HG03575 (cell line): ENCODE measurements at regions not wholly inside any gene's neighbourhood (a gene's known extent, or its start where the extent isn't known, plus 50 kb on each side); places are given as distances from the start of the nearest gene placed in this dataset.
"Not testable (repeated sequence)": the region's sequence is repeated elsewhere in the genome, so short reads cannot be mapped to it uniquely, and the experiment has no call there.

Experiments
- ATAC-seq: cut with Tn5 transposase; IDR thresholded peaks from one replicate; pipeline ENCODE4 v1.9.1; 2021; ENCODE audit not compliant: unreplicated experiment, insufficient number of reproducible peaks, low FRiP score; ENCODE audit errors: extremely low read depth

DNA sequence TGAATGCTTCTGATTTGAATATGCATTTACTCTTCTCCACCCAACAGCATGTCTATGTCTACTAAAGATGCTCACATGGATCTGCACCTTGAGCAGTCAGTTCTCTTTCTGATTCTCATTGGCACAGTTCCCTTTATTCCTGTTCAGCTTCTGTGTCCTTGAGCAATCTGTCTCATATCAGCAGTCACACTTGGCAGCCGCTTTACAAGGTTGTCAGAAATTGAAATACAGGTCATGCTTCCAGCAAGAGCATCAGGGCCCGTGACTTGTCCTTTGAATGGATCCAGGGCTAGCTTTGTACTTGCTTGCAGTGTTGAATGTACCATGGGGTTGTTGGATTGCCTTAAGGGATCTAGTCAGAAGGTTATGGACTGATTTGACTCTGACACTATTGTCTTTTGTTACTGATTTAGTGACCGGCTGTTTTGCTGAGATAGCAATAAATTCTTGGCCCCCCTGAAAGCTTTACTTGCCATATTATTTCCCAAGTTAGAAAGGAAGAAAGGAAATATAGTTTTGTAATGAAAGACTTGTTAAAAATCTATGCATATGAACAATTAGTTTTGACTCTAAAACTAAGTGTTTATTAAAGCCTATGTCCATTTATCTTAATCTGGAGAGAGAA, 273.4 kb upstream of the ISL1 start:
- no peak for ATAC-seq

DNA sequence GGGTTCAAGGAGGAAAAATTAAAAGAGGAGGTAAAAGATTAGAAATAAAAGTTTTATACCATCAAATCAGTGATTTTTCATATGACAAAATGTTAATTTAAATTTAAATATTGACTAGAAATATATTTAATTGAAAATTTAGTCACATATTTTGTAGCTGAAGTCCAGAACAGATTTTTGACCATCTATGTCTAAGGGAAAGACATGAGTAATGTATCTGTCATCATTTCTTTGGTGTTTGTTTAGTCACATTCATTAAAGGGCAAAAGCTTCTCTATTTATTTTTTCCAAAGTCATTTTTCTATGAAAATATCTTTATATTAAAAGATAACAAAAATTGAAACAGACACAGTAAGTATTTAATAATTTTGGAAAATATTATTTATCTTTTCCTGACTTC, 252.0 kb upstream of the ISL1 start:
- no peak for ATAC-seq

DNA sequence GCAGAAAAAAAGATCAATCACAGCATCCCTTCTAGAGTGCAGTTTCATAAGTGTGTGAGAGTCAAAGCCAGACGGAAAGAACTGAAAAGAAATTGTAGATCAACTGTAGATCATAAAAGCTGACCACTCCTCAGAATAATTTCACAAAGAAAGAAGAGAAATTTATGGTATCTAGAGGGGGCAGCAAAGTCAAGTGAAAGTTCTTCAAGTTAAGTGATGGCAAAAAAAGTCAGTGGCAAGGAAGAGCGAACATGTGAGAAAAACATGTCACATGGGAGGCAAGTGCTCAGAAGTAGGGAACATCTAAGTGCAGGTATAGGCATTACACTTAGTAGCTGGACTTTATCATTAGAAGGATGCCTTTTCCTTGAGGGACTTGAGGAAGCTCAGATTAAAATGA, 245.1 kb upstream of the ISL1 start:
- ATAC-seq = no peak

DNA sequence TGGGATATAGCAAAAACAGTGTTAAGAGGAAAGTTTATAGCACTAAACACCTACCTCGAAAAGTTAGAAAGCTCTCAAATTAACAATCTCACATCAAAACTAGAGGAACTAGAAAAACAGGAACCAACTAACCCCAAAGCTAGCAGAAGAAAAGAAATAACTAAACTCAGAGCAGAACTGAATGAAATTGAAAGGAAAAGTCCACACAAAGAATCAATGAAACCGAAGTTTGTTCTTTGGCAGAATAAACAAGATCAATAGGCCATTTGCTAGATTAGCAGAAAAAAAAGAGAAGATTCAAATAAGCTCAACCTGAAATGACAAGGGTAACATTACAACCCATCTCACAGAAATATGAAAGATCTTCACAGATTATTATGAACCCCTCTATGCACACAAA, 234.8 kb upstream of the ISL1 start:
- no peak for ATAC-seq

DNA sequence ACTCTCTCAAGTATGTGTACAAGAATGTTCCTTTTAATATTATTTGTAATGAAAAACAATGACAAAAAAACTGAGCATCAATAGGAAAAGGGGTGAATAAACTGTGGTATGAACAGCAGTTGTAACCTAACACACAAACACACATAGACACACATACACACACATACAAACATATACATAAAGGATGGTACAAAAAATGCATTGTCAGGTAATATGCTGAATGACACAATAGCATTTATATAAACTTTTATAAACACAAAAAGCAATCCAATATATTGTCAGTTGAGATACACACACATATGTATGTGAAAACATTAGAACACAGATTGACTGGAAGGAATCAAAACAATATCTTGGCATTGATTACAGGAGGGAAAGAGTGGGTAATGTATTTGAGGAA, 227.0 kb upstream of the ISL1 start:
- ATAC-seq = no peak

DNA sequence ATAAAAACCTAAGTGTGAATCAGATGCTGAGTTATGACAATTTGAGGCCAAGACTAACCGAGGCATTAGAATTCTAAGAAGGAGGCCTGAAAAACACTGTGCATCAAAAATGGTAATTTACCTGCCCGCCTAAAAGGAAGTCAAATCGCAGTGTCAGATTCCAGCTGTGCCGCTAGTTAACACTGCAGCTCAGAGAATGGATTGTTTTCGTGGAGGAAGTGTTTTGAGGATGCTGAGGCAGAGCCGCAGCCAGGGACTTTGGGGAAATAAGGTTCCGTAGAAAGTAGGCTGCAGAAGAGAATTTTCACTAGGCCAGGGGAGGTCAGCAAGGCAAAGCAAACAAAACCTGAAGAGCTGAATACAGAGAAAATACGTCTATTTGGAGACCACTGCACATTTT, 226.4 kb upstream of the ISL1 start:
- ATAC-seq = no peak

DNA sequence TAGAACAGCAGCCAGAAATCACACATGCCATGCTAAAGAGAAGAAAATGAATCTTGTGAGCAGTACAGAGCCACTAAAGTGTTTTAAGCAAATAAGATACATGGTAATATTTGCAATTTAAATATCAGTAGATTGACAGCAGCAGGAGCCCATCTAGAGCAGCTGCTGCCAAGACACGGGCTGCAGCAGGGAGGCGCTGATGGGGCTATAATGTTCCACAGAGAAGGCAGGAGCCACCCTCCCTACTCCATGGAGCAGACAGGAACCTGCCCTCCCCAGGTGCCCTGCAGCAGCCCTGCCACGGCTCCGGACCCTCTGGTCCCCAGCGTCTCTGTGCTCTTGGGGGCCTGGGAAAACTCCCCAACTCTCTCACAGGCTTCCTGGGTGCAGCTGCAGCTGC, 224.1 kb upstream of the ISL1 start:
- no peak for ATAC-seq

DNA sequence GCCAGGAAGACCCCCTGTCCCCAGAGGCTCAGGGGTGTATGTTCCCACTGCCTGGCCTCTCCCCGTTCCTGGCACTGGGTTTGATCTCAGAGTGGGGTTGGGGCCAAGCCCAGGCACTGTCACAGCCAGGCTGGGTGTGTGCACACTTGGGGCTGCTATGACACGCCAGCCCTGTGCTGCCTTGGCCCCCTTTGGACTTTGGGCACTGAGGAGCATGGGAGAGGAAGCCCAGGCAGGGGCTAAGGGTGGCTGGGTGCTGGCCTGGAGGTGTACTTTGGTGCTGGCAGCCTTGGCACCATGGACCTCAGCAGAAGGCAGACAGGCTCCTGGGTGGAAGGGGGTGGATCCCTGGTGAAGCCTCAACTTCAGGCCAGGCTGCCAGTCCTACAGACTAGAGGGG, 223.6 kb upstream of the ISL1 start:
- ATAC-seq = no peak

DNA sequence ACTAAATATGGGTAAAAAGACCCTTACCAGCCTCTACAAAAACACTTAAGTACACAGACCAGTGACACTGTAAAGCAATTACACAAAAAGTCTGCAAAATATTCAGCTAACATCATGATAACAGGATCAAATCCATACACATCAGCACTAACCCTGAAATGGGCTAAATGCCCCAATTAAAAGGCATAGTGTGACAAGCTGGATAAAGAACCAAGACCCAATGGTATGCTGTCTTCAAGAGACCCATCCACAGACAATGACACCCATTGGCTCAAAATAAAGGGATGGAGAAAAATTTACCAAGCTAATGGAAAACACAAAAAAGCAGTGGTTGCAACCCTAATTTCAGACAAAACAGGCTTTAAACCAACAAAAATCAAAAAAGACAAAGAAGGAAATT, 221.0 kb upstream of the ISL1 start:
- no peak for ATAC-seq

DNA sequence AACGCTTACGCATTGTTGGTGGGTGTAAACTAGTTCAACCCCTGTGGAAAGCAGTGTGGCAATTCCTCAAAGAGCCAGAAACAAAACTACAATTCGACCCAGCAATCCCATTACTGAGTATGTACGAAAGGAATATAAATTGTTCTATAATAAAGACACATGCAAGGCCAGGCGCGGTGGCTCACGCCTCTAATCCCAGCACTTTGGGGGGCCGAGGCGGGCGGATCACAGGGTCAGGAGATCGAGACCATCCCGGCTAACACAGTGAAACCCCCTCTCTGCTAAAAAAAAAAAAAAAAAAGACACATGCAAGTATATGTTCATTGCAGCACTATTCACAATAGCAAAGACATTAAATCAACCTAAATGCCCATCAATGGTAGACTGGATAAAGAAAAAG, 217.6 kb upstream of the ISL1 start:
- ATAC-seq = not testable (repeated sequence)

DNA sequence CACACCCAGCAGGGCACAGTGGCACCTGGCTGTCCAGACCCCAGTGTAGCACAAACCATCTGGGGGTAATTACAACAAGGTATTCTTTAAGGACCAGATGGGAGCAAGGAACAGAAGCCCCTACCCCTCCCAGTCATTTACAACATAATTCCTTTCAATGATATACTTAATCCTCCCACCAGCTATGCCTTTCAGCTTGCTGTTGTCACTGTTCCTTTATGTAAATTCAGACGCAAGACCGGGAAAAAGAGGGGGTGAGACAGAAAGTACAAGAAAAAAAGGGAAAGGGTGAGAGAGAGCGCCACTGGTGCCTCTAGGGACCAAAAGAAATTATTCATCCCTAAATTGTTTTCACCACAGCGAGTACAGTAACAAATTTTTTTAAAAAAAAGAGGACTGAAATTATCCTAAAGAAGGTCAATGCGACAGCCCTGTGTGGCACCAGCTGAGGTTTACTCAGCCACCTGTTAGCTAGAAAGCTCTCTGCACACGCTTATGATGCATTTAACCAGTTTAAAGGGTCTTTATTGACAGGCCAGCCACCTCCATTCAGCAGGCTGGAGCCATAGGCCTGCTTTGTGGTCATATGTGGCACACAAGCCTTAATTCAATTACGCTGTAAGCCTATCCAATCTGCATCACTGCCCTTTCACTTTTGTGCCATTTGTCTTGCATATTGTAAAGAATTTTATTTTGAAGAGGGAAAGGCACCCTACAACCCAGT, 210.2 kb upstream of the ISL1 start:
- no peak for ATAC-seq

DNA sequence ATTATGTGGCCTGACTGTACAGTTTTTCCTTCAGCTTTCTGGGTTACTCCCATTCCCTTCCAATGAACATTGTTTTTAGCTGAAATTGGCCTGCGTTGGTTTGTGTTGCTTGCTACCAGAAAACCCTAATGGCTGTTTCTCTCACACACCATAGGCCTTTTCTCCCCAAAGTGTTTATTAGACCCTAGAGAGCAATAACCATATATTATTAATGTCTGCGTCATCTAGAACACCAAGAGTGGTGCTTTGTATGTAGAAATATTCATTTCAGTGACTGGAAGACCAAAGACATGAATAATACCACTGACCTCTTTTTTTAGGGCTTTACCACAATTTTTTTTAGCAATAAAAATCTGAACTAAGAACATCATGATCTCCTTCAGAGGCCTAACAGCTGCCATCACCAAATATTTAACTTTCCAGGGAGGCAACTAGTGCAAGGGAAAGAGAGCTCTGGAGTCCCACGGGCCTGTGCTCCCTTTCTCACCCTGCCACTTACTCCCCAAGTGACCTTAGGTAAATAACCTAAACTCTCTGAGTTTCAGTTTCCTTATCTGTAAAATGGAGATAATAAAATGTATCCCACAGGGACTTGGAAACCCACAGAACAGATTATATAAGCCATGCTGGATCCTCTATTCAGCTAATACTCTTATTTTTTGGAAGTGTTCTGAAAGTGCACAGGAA, 201.9 kb upstream of the ISL1 start:
- no peak for ATAC-seq

DNA sequence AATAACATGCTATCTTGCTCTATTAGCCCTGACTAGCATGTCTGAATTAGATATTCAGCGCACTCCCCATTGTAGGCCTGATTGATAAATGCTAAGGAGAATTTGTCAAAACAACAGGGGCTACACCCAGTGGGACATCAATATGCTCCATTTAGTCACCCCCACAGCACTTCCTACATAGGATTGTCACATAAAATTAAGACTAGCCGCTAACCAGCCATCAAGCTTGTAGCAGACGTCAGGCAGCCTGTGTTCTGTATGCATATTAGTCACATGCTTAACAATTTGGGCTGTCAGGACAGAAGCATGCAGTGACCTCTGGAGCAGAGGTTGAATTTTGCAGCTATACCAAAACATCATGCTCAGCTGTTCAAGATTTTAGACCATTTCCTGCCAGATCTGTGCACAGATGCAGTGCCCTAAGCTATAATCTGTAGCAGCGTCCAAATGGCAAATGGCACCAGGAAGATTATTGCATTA, 197.4 kb upstream of the ISL1 start:
- ATAC-seq = no peak

DNA sequence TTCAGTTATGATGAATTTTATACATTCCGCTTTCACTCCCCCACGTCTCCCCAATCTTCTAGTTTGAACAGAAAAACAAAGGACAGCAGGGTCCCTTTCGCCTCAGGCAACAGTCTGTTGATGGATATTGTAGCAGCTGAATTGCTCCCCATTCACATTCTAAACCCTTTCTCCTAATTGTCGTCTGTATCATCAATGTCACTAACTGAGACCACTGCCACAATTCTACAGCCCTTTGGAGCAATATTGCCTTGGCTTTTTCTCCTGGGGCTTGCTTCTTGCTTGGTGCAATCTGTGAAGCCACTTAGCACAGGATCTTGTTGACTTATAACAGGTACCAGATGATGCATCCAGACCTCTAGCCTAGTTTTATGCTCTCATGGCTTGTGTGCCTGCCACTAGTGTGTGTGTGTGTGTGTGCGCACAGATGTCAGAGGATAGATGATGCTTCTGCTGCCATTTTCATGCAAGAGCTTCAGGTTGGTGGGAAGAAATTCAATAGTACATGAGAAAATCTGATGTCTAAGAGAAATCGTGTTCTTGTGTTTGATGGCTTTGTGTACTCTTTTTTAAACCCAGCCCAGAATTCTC, 195.2 kb upstream of the ISL1 start:
- no peak for ATAC-seq

DNA sequence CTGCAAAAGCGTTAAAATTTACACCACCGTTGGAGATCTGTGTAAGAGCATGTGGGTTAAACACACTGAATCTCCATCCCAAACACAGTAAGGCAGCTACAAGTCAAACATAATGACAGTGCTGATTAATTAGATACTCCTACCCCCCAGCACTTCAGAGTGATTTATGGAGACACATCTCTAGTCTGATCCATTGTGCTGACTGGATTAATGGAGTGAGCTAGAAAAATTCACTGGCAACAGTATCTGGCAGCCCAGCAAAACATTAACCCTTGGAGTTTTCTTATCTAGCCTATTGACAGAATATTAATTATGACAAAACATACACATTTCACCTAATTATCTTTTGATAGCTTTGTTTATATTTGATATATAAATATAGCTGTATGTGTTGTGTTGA, 188.6 kb upstream of the ISL1 start:
- no peak for ATAC-seq

DNA sequence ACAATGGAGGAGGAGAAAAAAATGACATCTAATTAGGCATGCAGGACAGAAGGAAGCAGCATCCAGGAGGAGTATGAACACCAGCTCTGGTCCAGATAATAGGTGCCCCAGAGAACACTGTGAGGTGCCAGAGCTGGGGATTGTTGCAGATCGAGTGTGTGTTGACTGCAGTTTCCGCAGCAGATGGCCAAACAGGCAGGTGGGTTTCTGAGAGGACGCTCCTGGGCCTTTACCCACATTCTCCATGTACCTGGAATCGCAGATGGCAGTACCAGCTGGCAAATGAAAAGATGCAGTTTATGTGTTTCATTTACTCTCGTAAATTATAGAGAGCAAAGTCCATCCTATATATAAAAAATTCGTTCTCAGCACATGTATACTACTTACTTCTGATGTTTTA, 182.2 kb upstream of the ISL1 start:
- ATAC-seq = no peak

DNA sequence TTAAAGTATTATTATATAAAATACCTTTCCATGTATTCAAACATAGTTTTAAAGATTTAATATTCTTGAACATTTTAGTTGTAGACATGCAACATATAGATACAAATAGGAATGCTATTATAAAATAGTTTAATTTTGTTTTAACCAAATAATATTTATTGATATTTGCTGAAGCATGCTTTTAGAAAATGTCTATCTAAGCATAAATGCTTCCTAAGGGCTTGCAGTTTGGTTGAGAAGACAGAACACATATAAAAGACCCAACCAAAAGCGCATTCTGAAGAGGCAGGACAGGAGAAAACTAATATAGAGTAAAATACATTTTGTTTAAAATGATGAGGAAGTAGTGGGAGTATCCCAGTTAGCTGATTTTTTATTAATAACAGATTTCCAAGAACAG, 181.5 kb upstream of the ISL1 start:
- no peak for ATAC-seq

DNA sequence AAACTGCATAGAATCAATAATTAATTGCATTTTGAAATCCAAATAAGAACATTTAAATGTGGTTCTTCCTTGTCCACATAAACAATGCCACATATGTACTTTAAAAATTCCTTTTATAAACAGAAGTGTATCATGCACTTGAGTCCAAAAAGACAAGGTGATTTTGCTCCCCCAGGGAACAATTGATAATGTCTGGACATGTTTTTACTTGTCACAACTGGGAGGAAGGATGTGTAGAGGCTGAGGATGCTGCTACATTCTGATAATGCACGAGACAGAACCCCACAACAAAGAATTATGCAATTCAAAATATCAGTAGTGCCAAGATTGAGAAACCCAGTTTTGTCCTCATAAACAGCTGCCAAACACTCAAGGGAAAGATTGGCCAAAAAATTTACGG, 181.1 kb upstream of the ISL1 start:
- ATAC-seq = no peak

DNA sequence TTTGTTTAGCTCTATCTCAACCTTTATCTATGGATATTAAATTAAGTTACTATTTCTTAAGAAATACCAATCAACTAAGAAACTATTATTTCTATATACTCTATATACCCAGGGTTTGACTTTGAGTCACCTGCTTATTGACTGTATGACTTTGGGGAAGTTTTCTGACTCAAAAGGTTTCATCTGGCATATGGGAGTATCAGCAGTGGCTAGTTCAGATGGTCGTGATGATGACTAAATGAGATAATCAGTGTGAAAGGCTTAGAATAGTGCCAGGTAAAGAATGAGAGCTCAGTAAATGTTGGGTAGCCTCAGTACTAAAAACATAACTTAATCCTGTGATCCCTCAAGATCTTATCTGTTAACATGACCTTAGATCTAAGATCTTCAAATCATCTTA, 179.7 kb upstream of the ISL1 start:
- peak; percentile 63 for ATAC-seq

DNA sequence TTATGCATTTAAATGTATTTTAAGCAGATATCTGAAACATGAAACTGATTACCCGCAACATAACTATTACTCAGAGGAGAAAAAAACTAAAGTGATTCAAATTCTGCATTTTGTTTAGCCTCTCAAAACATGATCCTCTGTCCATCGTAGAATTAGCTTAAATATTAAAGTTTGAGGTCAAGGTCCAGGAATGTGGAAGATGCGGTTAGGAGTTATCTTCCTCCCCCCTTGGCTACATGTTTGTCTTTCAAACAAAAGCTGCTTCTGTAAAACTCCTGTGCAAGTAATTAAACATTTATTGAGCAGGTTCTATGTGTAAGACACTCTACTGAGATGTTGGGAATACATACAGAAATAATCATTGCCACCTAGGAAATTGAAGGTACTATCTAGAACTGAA, 175.0 kb upstream of the ISL1 start:
- no peak for ATAC-seq
